RWPE2 (cell line): ENCODE measurements at regions not wholly inside any gene's neighbourhood (a gene's known extent, or its start where the extent isn't known, plus 50 kb on each side); places are given as distances from the start of the nearest gene placed in this dataset.

Source experiments
- ATAC-seq: fragments of 200-7000 bp; cut with Tn5 transposase; 3 replicates; pipeline ENCODE4 v1.9.1; 2021; ENCODE audit warnings: low read depth
- DNase-seq: peaks from one replicate; pipeline ENCODE4 v3.0.0-alpha.2; 2020; ENCODE audit warnings: low spot score
- H3K27ac ChIP-seq: fragments of 450-650 bp; 2 replicates; pipeline ENCODE4 v1.5.1; 2017; ENCODE audit warnings: mild to moderate bottlenecking; ENCODE audit not compliant: poor library complexity, severe bottlenecking
- H3K27me3 ChIP-seq: fragments of 250-450 bp; sonication (Bioruptor Pico); 2 replicates; pipeline ENCODE4 v1.5.1; 2021; ENCODE audit warnings: mild to moderate bottlenecking, moderate library complexity; ENCODE audit not compliant: insufficient read depth, poor library complexity, severe bottlenecking
- H3K36me3 ChIP-seq: fragments of 250-450 bp; sonication (Bioruptor Pico); 2 replicates; pipeline ENCODE4 v1.5.1; 2020; ENCODE audit warnings: low read depth, mild to moderate bottlenecking, moderate library complexity
- H3K4me1 ChIP-seq: fragments of 250-450 bp; sonication (Bioruptor Pico); 2 replicates; pipeline ENCODE4 v1.5.1; 2021; ENCODE audit warnings: mild to moderate bottlenecking, moderate library complexity; ENCODE audit not compliant: insufficient read depth, poor library complexity, severe bottlenecking
- H3K4me3 ChIP-seq: fragments of 250-450 bp; sonication (Bioruptor Pico); 2 replicates; pipeline ENCODE4 v1.5.1; 2021; ENCODE audit warnings: mild to moderate bottlenecking, moderate library complexity; ENCODE audit not compliant: severe bottlenecking
- H3K9me3 ChIP-seq: fragments of 250-450 bp; sonication (Bioruptor Pico); 2 replicates; pipeline ENCODE4 v1.5.1; 2021; ENCODE audit warnings: mild to moderate bottlenecking, moderate library complexity; ENCODE audit not compliant: severe bottlenecking
- CTCF ChIP-seq: fragments of 450-650 bp; IDR thresholded peaks from one replicate; pipeline ENCODE4 v1.5.1; 2017; ENCODE audit warnings: mild to moderate bottlenecking, moderate library complexity; ENCODE audit not compliant: poor library complexity, severe bottlenecking

- Histone ChIP-seq H3K4me1 (no peaks in the 10 kb centered on the region), H3K27me3 (no peaks in the 10 kb centered on the region), H3K27ac (no peak overlapping the region), H3K4me3 (no peak overlapping the region), H3K36me3 (no peaks in the 10 kb centered on the region), H3K9me3 (no peaks in the 10 kb centered on the region)
- ATAC-seq: no peak
- no peak for DNase-seq
- TF ChIP-seq CTCF: no peak
Observed at GRCh38 chr14:65794674-65795279, 382.2 kb downstream of the FUT8 start.

DNA sequence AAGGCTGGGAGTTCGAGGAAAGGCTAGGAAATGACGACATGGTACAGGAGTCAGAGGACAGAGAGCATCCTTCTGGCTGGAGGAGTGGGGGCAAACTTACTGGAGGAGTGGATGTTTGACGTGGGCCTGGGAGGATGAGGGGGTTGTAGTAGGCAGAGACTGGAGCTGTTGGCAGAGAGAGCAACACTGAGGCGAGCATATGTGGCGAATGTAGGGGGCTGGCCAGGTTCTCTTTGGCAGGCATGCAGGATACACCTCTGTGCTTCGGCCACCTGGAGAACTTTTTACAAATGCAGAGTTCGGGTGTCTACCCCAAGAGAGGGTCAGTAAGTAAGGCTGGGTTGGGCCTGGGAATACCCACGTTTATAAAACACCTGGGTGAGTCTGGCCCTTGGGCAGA, 385.7 kb downstream of the FUT8 start:
- no peaks in the 10 kb centered on the region for H3K36me3 ChIP-seq
- no peaks in the 10 kb centered on the region for H3K4me1 ChIP-seq
- no peak for DNase-seq
- no peak for TF ChIP-seq CTCF
- no peak for ATAC-seq
- H3K9me3 ChIP-seq: no peaks in the 10 kb centered on the region
- H3K27ac ChIP-seq: no peak overlapping the region
- H3K4me3 ChIP-seq: no peak overlapping the region
- no peaks in the 10 kb centered on the region for H3K27me3 ChIP-seq

- H3K36me3 ChIP-seq: no peaks in the 10 kb centered on the region
- H3K27ac ChIP-seq: no peak overlapping the region
- H3K27me3 ChIP-seq: peaks cover 6% of the 10 kb centered on the region
- DNase-seq: no peak
- H3K4me1 ChIP-seq: no peaks in the 10 kb centered on the region
- ATAC-seq: no peak
- H3K9me3 ChIP-seq: no peaks in the 10 kb centered on the region
- no peak overlapping the region for H3K4me3 ChIP-seq
- TF ChIP-seq CTCF: no peak
Observed at GRCh38 chr14:65800694-65801093, 388.2 kb downstream of the FUT8 start.

DNA sequence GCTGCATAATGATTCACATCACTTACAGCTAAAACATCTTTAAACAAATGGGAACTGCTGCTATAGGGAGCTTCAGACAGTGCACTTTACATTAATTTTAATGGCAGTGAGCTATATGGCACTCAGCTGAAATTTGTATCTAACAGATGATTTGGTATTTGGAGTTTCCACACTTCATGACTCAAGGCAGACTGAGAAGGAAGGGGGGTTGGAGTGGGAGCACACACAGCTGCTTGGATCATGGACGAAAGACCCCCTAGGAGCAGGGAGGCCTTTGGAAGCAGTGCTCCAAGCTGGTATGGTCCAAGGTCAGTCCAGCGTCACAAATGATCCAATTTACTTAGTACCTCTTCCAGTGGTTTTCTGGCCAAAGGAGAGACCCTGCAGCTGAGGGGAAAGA, 389.7 kb downstream of the FUT8 start:
- no peaks in the 10 kb centered on the region for H3K36me3 ChIP-seq
- no peaks in the 10 kb centered on the region for H3K9me3 ChIP-seq
- no peaks in the 10 kb centered on the region for H3K4me1 ChIP-seq
- no peak overlapping the region for H3K27ac ChIP-seq
- DNase-seq: no peak
- ATAC-seq: no peak
- peaks cover 6% of the 10 kb centered on the region for H3K27me3 ChIP-seq
- H3K4me3 ChIP-seq: no peak overlapping the region
- no peak for TF ChIP-seq CTCF

DNA sequence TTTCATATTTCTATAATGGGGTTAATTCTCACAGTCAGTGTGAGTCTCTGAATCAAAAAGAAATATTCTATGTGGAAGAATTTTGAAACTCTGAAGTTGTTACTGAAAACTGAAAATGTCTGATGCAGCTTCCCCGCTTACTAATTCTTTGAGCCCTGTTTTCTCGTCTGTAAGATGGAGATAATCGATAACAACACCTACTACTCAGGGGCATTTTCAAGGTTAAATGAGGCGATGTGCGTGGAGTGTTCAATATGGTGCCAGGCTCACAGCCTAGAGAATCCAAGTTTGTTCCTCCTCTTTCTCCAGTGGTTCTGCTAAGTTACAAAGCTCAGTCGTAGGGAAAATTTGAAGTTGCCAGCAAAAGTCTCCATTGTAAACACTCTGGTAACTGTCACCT, 391.4 kb downstream of the FUT8 start:
- peaks cover 5% of the 10 kb centered on the region for H3K9me3 ChIP-seq
- no peak overlapping the region for H3K4me3 ChIP-seq
- DNase-seq (peak; percentile 2), ATAC-seq (no peak)
- peaks cover 6% of the 10 kb centered on the region for H3K27me3 ChIP-seq
- TF ChIP-seq CTCF: no peak
- no peaks in the 10 kb centered on the region for H3K4me1 ChIP-seq
- H3K27ac ChIP-seq: no peak overlapping the region
- no peaks in the 10 kb centered on the region for H3K36me3 ChIP-seq
